IMR-90 (cell line): ENCODE measurements at regions not wholly inside any gene's neighbourhood (a gene's known extent, or its start where the extent isn't known, plus 50 kb on each side); places are given as distances from the start of the nearest gene placed in this dataset.

ENCODE experiments used
- ATAC-seq: fragments of 200-7000 bp; cut with Tn5 transposase; 2 replicates; pipeline ENCODE4 v1.9.1; 2020; ENCODE audit warnings: low read depth, mild to moderate bottlenecking, moderate library complexity
- BruUV-seq: library from RNA; stranded (reverse); fragments of 400-500 nt; replicated peaks from 2 replicates; lab custom pipeline; 2021; lab: Mats Ljungman, UMichigan
- CTCF ChIA-PET: fragments of 300-600 bp; formaldehyde crosslinking; extraction: SDS; loops from one replicate; lab custom pipeline; 2021; ENCODE audit warnings: antibody characterized with exemption; lab: Yijun Ruan, JAX
- POLR2A ChIA-PET: fragments of 300-600 bp; sonication (Branson Sonifier 250); formaldehyde crosslinking; loops from one replicate; lab custom pipeline; 2022; ENCODE audit warnings: antibody characterized with exemption; ENCODE audit not compliant: unreplicated experiment; lab: Charles Lee
- DNase-seq: peaks from one replicate; pipeline ENCODE4 v3.0.0; 2013
- H2AFZ ChIP-seq: replicated peaks from 2 replicates; pipeline ENCODE3; 2013; ENCODE audit warnings: low read length, mild to moderate bottlenecking; ENCODE audit not compliant: poor library complexity
- H2AK5ac ChIP-seq: 2 replicates; pipeline ENCODE4 v1.6.1; 2013; ENCODE audit warnings: low read depth, low read length, inconsistent platforms
- H2AK9ac ChIP-seq: replicated peaks from 2 replicates; pipeline ENCODE3; 2013; ENCODE audit warnings: mild to moderate bottlenecking, low read depth, low read length, moderate library complexity; ENCODE audit not compliant: poor library complexity
- H2BK120ac ChIP-seq: 2 replicates; pipeline ENCODE4 v1.6.1; 2013; ENCODE audit warnings: low read depth, low read length, inconsistent platforms
- H2BK15ac ChIP-seq: 3 replicates; pipeline ENCODE4 v1.6.1; 2013; ENCODE audit warnings: low read depth, low read length, inconsistent platforms
- H2BK20ac ChIP-seq: 2 replicates; pipeline ENCODE4 v1.6.1; 2013; ENCODE audit warnings: low read depth, mild to moderate bottlenecking, inconsistent platforms, low read length, moderate library complexity
- H2BK5ac ChIP-seq: 2 replicates; pipeline ENCODE4 v1.6.1; 2013; ENCODE audit warnings: mild to moderate bottlenecking, low read depth, low read length, inconsistent platforms; ENCODE audit not compliant: poor library complexity, severe bottlenecking
- H3K14ac ChIP-seq: replicated peaks from 2 replicates; pipeline ENCODE4 v1.6.1; 2013; ENCODE audit warnings: low read depth, low read length, inconsistent platforms
- H3K18ac ChIP-seq: 2 replicates; pipeline ENCODE4 v1.6.1; 2013; ENCODE audit warnings: low read depth, low read length, control low read depth
- H3K23ac ChIP-seq: 2 replicates; pipeline ENCODE4 v1.6.1; 2013; ENCODE audit warnings: low read depth, low read length, inconsistent platforms
- H3K27ac ChIP-seq: 2 replicates; pipeline ENCODE4 v1.5.1; 2013; ENCODE audit warnings: mild to moderate bottlenecking, control low read depth, low read length; ENCODE audit not compliant: insufficient read depth
- H3K27me3 ChIP-seq: 2 replicates; pipeline ENCODE4 v1.6.1; 2013; ENCODE audit warnings: low read length; ENCODE audit not compliant: control insufficient read depth, insufficient read depth
- H3K36me3 ChIP-seq: 2 replicates; pipeline ENCODE4 v1.6.1; 2013; ENCODE audit warnings: low read length, mixed read lengths; ENCODE audit not compliant: control insufficient read depth, insufficient read depth
- H3K4ac ChIP-seq: 2 replicates; pipeline ENCODE4 v1.6.1; 2013; ENCODE audit warnings: low read depth, low read length, inconsistent platforms
- H3K4me1 ChIP-seq: 2 replicates; pipeline ENCODE4 v1.6.1; 2013; ENCODE audit warnings: low read length, mixed read lengths; ENCODE audit not compliant: control insufficient read depth, insufficient read depth
- H3K4me2 ChIP-seq: 2 replicates; pipeline ENCODE4 v1.6.1; 2013; ENCODE audit warnings: low read depth, mild to moderate bottlenecking, control low read depth, low read length, moderate library complexity
- H3K4me3 ChIP-seq: 2 replicates; pipeline ENCODE4 v1.5.1; 2013; ENCODE audit warnings: low read depth, mild to moderate bottlenecking, control low read depth, low read length, moderate library complexity; ENCODE audit not compliant: insufficient read depth
- H3K56ac ChIP-seq: 2 replicates; pipeline ENCODE4 v1.6.1; 2013; ENCODE audit warnings: low read length, inconsistent platforms; ENCODE audit not compliant: insufficient read depth; ENCODE audit errors: extremely low read depth
- H3K79me1 ChIP-seq, 2 experiments: 2 replicates each; pipeline ENCODE4 v1.6.1; 2013; ENCODE audit warnings: low read length in 2 of 2, inconsistent platforms in 1 of 2, low read depth in 1 of 2
- H3K9ac ChIP-seq: 2 replicates; pipeline ENCODE4 v1.6.1; 2013; ENCODE audit warnings: low read depth, low read length, control low read depth
- H3K9me1 ChIP-seq: 2 replicates; pipeline ENCODE4 v1.6.1; 2013; ENCODE audit warnings: low read length, inconsistent platforms; ENCODE audit not compliant: insufficient read depth
- H3K9me3 ChIP-seq: 2 replicates; pipeline ENCODE4 v1.6.1; 2013; ENCODE audit warnings: low read length; ENCODE audit not compliant: control insufficient read depth, insufficient read depth
- H4K20me1 ChIP-seq: 2 replicates; pipeline ENCODE4 v1.6.1; 2013; ENCODE audit warnings: low read length, inconsistent platforms; ENCODE audit not compliant: insufficient read depth
- H4K5ac ChIP-seq: 2 replicates; pipeline ENCODE4 v1.6.1; 2013; ENCODE audit warnings: mild to moderate bottlenecking, low read depth, low read length, control low read depth
- H4K8ac ChIP-seq, 2 experiments: 2 replicates each; pipeline ENCODE4 v1.6.1; 2013; ENCODE audit warnings: low read depth in 2 of 2, low read length in 2 of 2, control low read depth in 1 of 2, inconsistent platforms in 1 of 2
- H4K91ac ChIP-seq: 2 replicates; pipeline ENCODE4 v1.6.1; 2013; ENCODE audit warnings: low read depth, low read length, inconsistent platforms; ENCODE audit not compliant: insufficient read depth
- BHLHE40 ChIP-seq: fragments of 150-350 bp; IDR thresholded peaks from 2 replicates; pipeline ENCODE4 v1.6.1; 2016; ENCODE audit warnings: mild to moderate bottlenecking, low read depth, low read length
- CEBPB ChIP-seq: IDR thresholded peaks from 2 replicates; pipeline ENCODE4 v1.6.1; 2012; ENCODE audit warnings: low read depth, low read length, improper control_type of control experiment
- CHD1 ChIP-seq: IDR thresholded peaks from 2 replicates; pipeline ENCODE4 v1.6.1; 2012; ENCODE audit warnings: low read depth, low read length, improper control_type of control experiment
- CTCF ChIP-seq: conservative IDR thresholded peaks from 2 replicates; pipeline ENCODE4 v1.5.1; 2012; ENCODE audit warnings: mild to moderate bottlenecking, low read depth, low read length, improper control_type of control experiment
- FOS ChIP-seq: fragments of 150-350 bp; IDR thresholded peaks from 2 replicates; pipeline ENCODE4 v1.6.1; 2016; ENCODE audit warnings: low read depth, low read length
- MAFK ChIP-seq: IDR thresholded peaks from 2 replicates; pipeline ENCODE4 v1.6.1; 2012; ENCODE audit warnings: low read depth, low read length, improper control_type of control experiment
- MAZ ChIP-seq: IDR thresholded peaks from 2 replicates; pipeline ENCODE4 v1.6.1; 2012; ENCODE audit warnings: low read depth, mild to moderate bottlenecking, low read length, improper control_type of control experiment, moderate library complexity, borderline replicate concordance
- MXI1 ChIP-seq: IDR thresholded peaks from 2 replicates; pipeline ENCODE4 v1.6.1; 2012; ENCODE audit warnings: low read depth, mild to moderate bottlenecking, low read length, moderate library complexity, borderline replicate concordance
- NFE2L2 ChIP-seq: fragments of 150-350 bp; IDR thresholded peaks from 2 replicates; pipeline ENCODE4 v1.6.1; 2016; ENCODE audit warnings: low read depth, mild to moderate bottlenecking, low read length
- POLR2A ChIP-seq: IDR thresholded peaks from 2 replicates; pipeline ENCODE4 v1.6.1; 2012; ENCODE audit warnings: mild to moderate bottlenecking, low read depth, low read length
- RAD21 ChIP-seq: IDR thresholded peaks from 2 replicates; pipeline ENCODE4 v1.6.1; 2012; ENCODE audit warnings: low read length, improper control_type of control experiment
- RCOR1 ChIP-seq: IDR thresholded peaks from 2 replicates; pipeline ENCODE4 v1.6.1; 2012; ENCODE audit warnings: mild to moderate bottlenecking, low read length, improper control_type of control experiment; ENCODE audit not compliant: insufficient replicate concordance
- RFX5 ChIP-seq: IDR thresholded peaks from 2 replicates; pipeline ENCODE4 v1.8.0; 2012; ENCODE audit warnings: low read depth, mild to moderate bottlenecking, low read length, moderate library complexity
- SMC3 ChIP-seq: fragments of 150-350 bp; IDR thresholded peaks from 2 replicates; pipeline ENCODE4 v1.6.1; 2016; ENCODE audit warnings: low read depth, mild to moderate bottlenecking, antibody characterized with exemption, low read length, moderate library complexity
- WGBS, 2 experiments: methylation state at CpG; one replicate each; pipeline versions ENCODE4 v1.1.5 to v1.1.7; 2013; ENCODE audit warnings: missing lambda C conversion rate in 2 of 2; ENCODE audit not compliant: insufficient read length in 1 of 2; ENCODE audit errors: extremely low coverage in 2 of 2; 5-methylcytosine and 5-hydroxymethylcytosine counted together
- dilution Hi-C: fragments of 300-500 bp; cut with HindIII; formaldehyde crosslinking; loops from one replicate; pipeline ENCODE4 v1.14.3; 2018; ENCODE audit warnings: low sequenced_read_pairs; ENCODE audit not compliant: unreplicated experiment
- in situ Hi-C: fragments of 300-500 bp; cut with MboI; formaldehyde crosslinking; loops from 3 replicates; pipeline ENCODE4 v1.14.3; 2019; ENCODE audit warnings: low sequenced_read_pairs, inconsistent platforms, mixed read lengths
- intact Hi-C: fragments of 100-400 bp; cut with micrococcal nuclease; formaldehyde crosslinking; loops from 2 replicates; pipeline ENCODE4 v1.10.0; 2022
- TF ChIP-seq, protein P1 (sequence below): fragments of 150-350 bp; IDR thresholded peaks from 2 replicates; pipeline ENCODE4 v1.6.1; 2016; ENCODE audit warnings: low read depth, mild to moderate bottlenecking, low read length, moderate library complexity, borderline replicate concordance
- TF ChIP-seq, protein P2 (sequence below): fragments of 150-350 bp; IDR thresholded peaks from 2 replicates; pipeline ENCODE4 v1.6.1; 2017; ENCODE audit warnings: mild to moderate bottlenecking, antibody characterized with exemption, low read length, low read depth

DNA sequence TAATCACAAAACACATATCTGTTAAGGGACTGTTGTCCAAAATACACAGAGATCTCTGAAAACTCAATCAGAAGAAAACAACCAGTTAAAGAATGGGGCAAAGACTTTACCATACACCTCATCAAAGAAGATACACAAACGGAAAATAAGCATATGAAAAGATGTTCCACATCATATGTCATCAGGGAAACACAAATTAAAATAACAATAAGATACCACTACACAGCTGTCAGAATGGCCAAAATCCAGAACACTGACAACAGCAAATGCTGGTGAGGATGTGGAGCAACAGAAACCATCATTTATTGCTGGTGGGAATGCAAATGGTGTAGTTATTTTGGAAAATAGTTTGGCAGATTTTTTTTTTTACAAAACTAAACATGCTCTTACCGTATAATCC is 220.5 kb upstream of the FOXN3 start:
- ATAC-seq = no peak
- no peak overlapping the region for H2AK9ac ChIP-seq
- BruUV-seq = no TSS peak
- H2BK20ac ChIP-seq = no peak overlapping the region
- H3K36me3 ChIP-seq = no peaks in the 10 kb centered on the region
- H4K91ac ChIP-seq = no peak overlapping the region
- DNase-seq = no peak
- H3K4ac ChIP-seq = no peak overlapping the region
- no peak overlapping the region for H3K27ac ChIP-seq
- no peaks in the 10 kb centered on the region; the same call in 1 of the 2 replicates for H3K9me1 ChIP-seq
- peaks cover 6% of the 10 kb centered on the region; the same call in 1 of the 2 replicates for H3K4me1 ChIP-seq
- WGBS, 2 experiments = no CpG with 5 or more reads among the region's 2 CpGs
- TF ChIP-seq SMC3 (no peak), NFE2L2 (no peak), BHLHE40 (no peak), CEBPB (no peak), FOS (no peak), MAFK (no peak), RCOR1 (no peak), RFX5 (no peak), CHD1 (no peak), RAD21 (no peak), CTCF (no peak), MXI1 (no peak), MAZ (no peak), POLR2A (no peak)
- TF ChIP-seq, protein P1, sequence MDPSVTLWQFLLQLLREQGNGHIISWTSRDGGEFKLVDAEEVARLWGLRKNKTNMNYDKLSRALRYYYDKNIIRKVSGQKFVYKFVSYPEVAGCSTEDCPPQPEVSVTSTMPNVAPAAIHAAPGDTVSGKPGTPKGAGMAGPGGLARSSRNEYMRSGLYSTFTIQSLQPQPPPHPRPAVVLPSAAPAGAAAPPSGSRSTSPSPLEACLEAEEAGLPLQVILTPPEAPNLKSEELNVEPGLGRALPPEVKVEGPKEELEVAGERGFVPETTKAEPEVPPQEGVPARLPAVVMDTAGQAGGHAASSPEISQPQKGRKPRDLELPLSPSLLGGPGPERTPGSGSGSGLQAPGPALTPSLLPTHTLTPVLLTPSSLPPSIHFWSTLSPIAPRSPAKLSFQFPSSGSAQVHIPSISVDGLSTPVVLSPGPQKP = no peak
- TF ChIP-seq, protein P2, sequence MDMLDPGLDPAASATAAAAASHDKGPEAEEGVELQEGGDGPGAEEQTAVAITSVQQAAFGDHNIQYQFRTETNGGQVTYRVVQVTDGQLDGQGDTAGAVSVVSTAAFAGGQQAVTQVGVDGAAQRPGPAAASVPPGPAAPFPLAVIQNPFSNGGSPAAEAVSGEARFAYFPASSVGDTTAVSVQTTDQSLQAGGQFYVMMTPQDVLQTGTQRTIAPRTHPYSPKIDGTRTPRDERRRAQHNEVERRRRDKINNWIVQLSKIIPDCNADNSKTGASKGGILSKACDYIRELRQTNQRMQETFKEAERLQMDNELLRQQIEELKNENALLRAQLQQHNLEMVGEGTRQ = no peak
- ChIA-PET POLR2A (no interaction called here), CTCF (no interaction called here)
- H3K4me3 ChIP-seq = no peak overlapping the region
- dilution Hi-C loops (no loop called here), in situ Hi-C loops (no loop called here), intact Hi-C loops (no loop called here)
- no peak overlapping the region for H4K8ac ChIP-seq
- no peak overlapping the region for H2AFZ ChIP-seq
- no peaks in the 10 kb centered on the region for H4K20me1 ChIP-seq
- no peak overlapping the region for H3K9ac ChIP-seq
- no peak overlapping the region for H3K14ac ChIP-seq
- no peak overlapping the region for H2BK15ac ChIP-seq
- H2BK120ac ChIP-seq = no peak overlapping the region
- no peaks in the 10 kb centered on the region for H3K79me1 ChIP-seq
- H3K27me3 ChIP-seq = no peaks in the 10 kb centered on the region
- H3K9me3 ChIP-seq = no peaks in the 10 kb centered on the region
- H3K4me2 ChIP-seq = no peak overlapping the region
- no peak overlapping the region for H3K56ac ChIP-seq
- H3K23ac ChIP-seq = no peak overlapping the region
- H3K18ac ChIP-seq = no peak overlapping the region
- H2AK5ac ChIP-seq = no peak overlapping the region
- no peak overlapping the region for H4K5ac ChIP-seq
- no peak overlapping the region for H2BK5ac ChIP-seq
